Activated CD4-positive, alpha-beta T cell treated with anti-CD3 and anti-CD28 coated beads for 36 hours (primary cell): ENCODE measurements at regions not wholly inside any gene's neighbourhood (a gene's known extent, or its start where the extent isn't known, plus 50 kb on each side); places are given as distances from the start of the nearest gene placed in this dataset.

Experiments used
- ATAC-seq: fragments of 200-7000 bp; cut with Tn5 transposase; one replicate; pipeline ENCODE4 v1.10.0; 2021; ENCODE audit warnings: mild to moderate bottlenecking, moderate library complexity
- CTCF ChIA-PET: fragments of 350-600 bp; sonication (Branson Sonifier 250); formaldehyde crosslinking; loops from one replicate; lab custom pipeline; 2021; ENCODE audit warnings: antibody characterized with exemption; lab: Charles Lee
- POLR2A ChIA-PET: fragments of 350-600 bp; sonication (Branson Sonifier 250); formaldehyde crosslinking; loops from one replicate; lab custom pipeline; 2021; ENCODE audit warnings: antibody characterized with exemption, inconsistent platforms; lab: Charles Lee
- DNase-seq: peaks from one replicate; pipeline ENCODE4 v3.0.0-alpha.2; 2020
- H3K27ac Mint-ChIP-seq: one replicate; pipeline ENCODE4 v1.8.0; 2021; ENCODE audit warnings: mixed read lengths
- H3K27me3 Mint-ChIP-seq: one replicate; pipeline ENCODE4 v1.8.0; 2021; ENCODE audit warnings: mixed read lengths
- H3K36me3 Mint-ChIP-seq: one replicate; pipeline ENCODE4 v1.8.0; 2021; ENCODE audit warnings: low read depth, mixed read lengths
- H3K4me1 Mint-ChIP-seq: one replicate; pipeline ENCODE4 v1.8.0; 2021; ENCODE audit warnings: mixed read lengths
- H3K4me3 Mint-ChIP-seq: one replicate; pipeline ENCODE4 v1.8.0; 2021; ENCODE audit warnings: mild to moderate bottlenecking, moderate library complexity, mixed read lengths
- H3K9me3 Mint-ChIP-seq: one replicate; pipeline ENCODE4 v1.8.0; 2021; ENCODE audit warnings: low read depth, mixed read lengths
- intact Hi-C, 2 experiments: fragments of 100-400 bp; cut with DNase I in 1 of 2; cut with micrococcal nuclease in 1 of 2; formaldehyde crosslinking; loops; one replicate each; pipeline versions ENCODE4 v1.14.2 to v1.15.1; 2022 to 2024; cut with DNase I, micrococcal nuclease

- intact Hi-C loops, result no loop called here
- no peak for DNase-seq
- ChIA-PET CTCF (interaction anchor here (0.6 kb wide), 1 partner anchor 66 kb away, joined by 3 read pairs; no protein-coding TSS in a partner anchor), POLR2A (no interaction called here)
- Mint-ChIP-seq H3K4me3 (no peak overlapping the region), H3K36me3 (no peaks in the 10 kb centered on the region), H3K27me3 (peaks cover 18% of the 10 kb centered on the region), H3K4me1 (no peaks in the 10 kb centered on the region), H3K27ac (no peak overlapping the region), H3K9me3 (no peaks in the 10 kb centered on the region)
- ATAC-seq, result no peak
Measured at GRCh38 chr22:47718337-47718736, 955.9 kb downstream of the TBC1D22A start.

- H3K4me3 Mint-ChIP-seq, result no peak overlapping the region
- H3K4me1 Mint-ChIP-seq, result no peaks in the 10 kb centered on the region
- ChIA-PET CTCF (no interaction called here), POLR2A (no interaction called here)
- ATAC-seq (no peak), DNase-seq (no peak)
- no peaks in the 10 kb centered on the region for H3K36me3 Mint-ChIP-seq
- H3K27me3 Mint-ChIP-seq, result peaks cover 15% of the 10 kb centered on the region
- H3K9me3 Mint-ChIP-seq, result no peaks in the 10 kb centered on the region
- intact Hi-C loops, result no loop called here
- H3K27ac Mint-ChIP-seq, result no peak overlapping the region
Measured at GRCh38 chr22:47716890-47717615, 954.6 kb downstream of the TBC1D22A start.

- ATAC-seq, result no peak
- H3K27me3 Mint-ChIP-seq, result peaks cover 11% of the 10 kb centered on the region
- no peaks in the 10 kb centered on the region for H3K4me1 Mint-ChIP-seq
- intact Hi-C loops, result no loop called here
- no peaks in the 10 kb centered on the region for H3K9me3 Mint-ChIP-seq
- H3K4me3 Mint-ChIP-seq, result no peak overlapping the region
- CTCF ChIA-PET, result no interaction called here
- POLR2A ChIA-PET, result no interaction called here
- no peak overlapping the region for H3K27ac Mint-ChIP-seq
- DNase-seq, result no peak
- H3K36me3 Mint-ChIP-seq, result no peaks in the 10 kb centered on the region
Measured at GRCh38 chr22:47715866-47716578, 953.6 kb downstream of the TBC1D22A start.

- ChIA-PET POLR2A (no interaction called here), CTCF (no interaction called here)
- Mint-ChIP-seq H3K4me1 (no peaks in the 10 kb centered on the region), H3K27me3 (peaks cover 14% of the 10 kb centered on the region), H3K27ac (no peak overlapping the region), H3K36me3 (no peaks in the 10 kb centered on the region), H3K4me3 (no peak overlapping the region), H3K9me3 (no peaks in the 10 kb centered on the region)
- intact Hi-C loops, result no loop called here
- DNase-seq, result no peak
- ATAC-seq, result no peak
Measured at GRCh38 chr22:47713941-47714340, 951.5 kb downstream of the TBC1D22A start.

GRCh38 chr22:47710135-47710534 lies 947.7 kb downstream of the TBC1D22A start:
- no peak overlapping the region for H3K27ac Mint-ChIP-seq
- no peak for DNase-seq

GRCh38 chr22:47705350-47705749 lies 942.9 kb downstream of the TBC1D22A start:
- Mint-ChIP-seq H3K4me3 (no peak overlapping the region), H3K36me3 (no peaks in the 10 kb centered on the region), H3K9me3 (no peaks in the 10 kb centered on the region), H3K27me3 (peaks cover 6% of the 10 kb centered on the region), H3K27ac (no peak overlapping the region), H3K4me1 (no peaks in the 10 kb centered on the region)
- CTCF ChIA-PET, result no interaction called here
- DNase-seq, result no peak
- intact Hi-C loops, result no loop called here
- POLR2A ChIA-PET, result no interaction called here
- no peak for ATAC-seq

More at GRCh38 chr22:47710135-47710534, 947.7 kb downstream of the TBC1D22A start:
- H3K4me1 Mint-ChIP-seq, result no peaks in the 10 kb centered on the region
- POLR2A ChIA-PET, result no interaction called here
- H3K4me3 Mint-ChIP-seq, result no peak overlapping the region
- no peaks in the 10 kb centered on the region for H3K36me3 Mint-ChIP-seq
- CTCF ChIA-PET, result no interaction called here
- no peak for ATAC-seq
- intact Hi-C loops, result no loop called here
- no peaks in the 10 kb centered on the region for H3K9me3 Mint-ChIP-seq
- H3K27me3 Mint-ChIP-seq, result peaks cover 15% of the 10 kb centered on the region

- Mint-ChIP-seq H3K27me3 (no peaks in the 10 kb centered on the region), H3K36me3 (no peaks in the 10 kb centered on the region), H3K9me3 (no peaks in the 10 kb centered on the region), H3K27ac (no peak overlapping the region), H3K4me3 (no peak overlapping the region), H3K4me1 (no peaks in the 10 kb centered on the region)
- ATAC-seq, result no peak
- CTCF ChIA-PET, result no interaction called here
- DNase-seq, result no peak
- POLR2A ChIA-PET, result interaction anchor here (0.7 kb wide), 1 partner anchor 408 kb away, joined by 3 read pairs; no protein-coding TSS in a partner anchor
- intact Hi-C loops, result no loop called here
Measured at GRCh38 chr22:47698906-47699305, 936.5 kb downstream of the TBC1D22A start.

- H3K36me3 Mint-ChIP-seq, result no peaks in the 10 kb centered on the region
- no peak for DNase-seq
- no peak for ATAC-seq
- intact Hi-C loops, result no loop called here
- CTCF ChIA-PET, result no interaction called here
- no peaks in the 10 kb centered on the region for H3K9me3 Mint-ChIP-seq
- H3K4me3 Mint-ChIP-seq, result no peak overlapping the region
- no peaks in the 10 kb centered on the region for H3K4me1 Mint-ChIP-seq
- POLR2A ChIA-PET, result no interaction called here
- H3K27me3 Mint-ChIP-seq, result no peaks in the 10 kb centered on the region
- no peak overlapping the region for H3K27ac Mint-ChIP-seq
Measured at GRCh38 chr22:47697861-47698260, 935.4 kb downstream of the TBC1D22A start.

GRCh38 chr22:47696776-47697175 lies 934.3 kb downstream of the TBC1D22A start:
- Mint-ChIP-seq H3K4me1 (no peaks in the 10 kb centered on the region), H3K27me3 (no peaks in the 10 kb centered on the region), H3K36me3 (no peaks in the 10 kb centered on the region), H3K9me3 (no peaks in the 10 kb centered on the region), H3K4me3 (no peak overlapping the region), H3K27ac (no peak overlapping the region)
- ChIA-PET CTCF (no interaction called here), POLR2A (no interaction called here)
- DNase-seq, result no peak
- ATAC-seq, result no peak
- intact Hi-C loops, result no loop called here

- DNase-seq, result peak; percentile 24
- Mint-ChIP-seq H3K27ac (no peak overlapping the region), H3K36me3 (no peaks in the 10 kb centered on the region), H3K4me3 (no peak overlapping the region), H3K9me3 (no peaks in the 10 kb centered on the region), H3K27me3 (no peaks in the 10 kb centered on the region), H3K4me1 (no peaks in the 10 kb centered on the region)
- intact Hi-C loops, result no loop called here
- ATAC-seq, result peak; percentile 30
- POLR2A ChIA-PET, result no interaction called here
- CTCF ChIA-PET, result no interaction called here
Measured at GRCh38 chr22:47695176-47695575, 932.7 kb downstream of the TBC1D22A start.

- ATAC-seq, result no peak
- ChIA-PET CTCF (no interaction called here), POLR2A (no interaction called here)
- Mint-ChIP-seq H3K4me1 (no peaks in the 10 kb centered on the region), H3K36me3 (no peaks in the 10 kb centered on the region), H3K4me3 (no peak overlapping the region), H3K9me3 (no peaks in the 10 kb centered on the region), H3K27ac (no peak overlapping the region), H3K27me3 (no peaks in the 10 kb centered on the region)
- no peak for DNase-seq
- intact Hi-C loops, result no loop called here
Measured at GRCh38 chr22:47694536-47695130, 932.2 kb downstream of the TBC1D22A start.

GRCh38 chr22:47693606-47694005 lies 931.2 kb downstream of the TBC1D22A start:
- POLR2A ChIA-PET, result no interaction called here
- no peaks in the 10 kb centered on the region for H3K4me1 Mint-ChIP-seq
- no peak for DNase-seq
- CTCF ChIA-PET, result no interaction called here
- H3K27ac Mint-ChIP-seq, result no peak overlapping the region
- no peaks in the 10 kb centered on the region for H3K27me3 Mint-ChIP-seq
- no peaks in the 10 kb centered on the region for H3K36me3 Mint-ChIP-seq
- no peak overlapping the region for H3K4me3 Mint-ChIP-seq
- intact Hi-C loops, result no loop called here
- ATAC-seq, result no peak
- H3K9me3 Mint-ChIP-seq, result no peaks in the 10 kb centered on the region
